HuH-7.5 (cell line): ENCODE measurements at regions not wholly inside any gene's neighbourhood (a gene's known extent, or its start where the extent isn't known, plus 50 kb on each side); places are given as distances from the start of the nearest gene placed in this dataset.

Source experiments
- DNase-seq: peaks from one replicate; pipeline ENCODE4 v3.0.0; 2011; ENCODE audit warnings: low spot score

DNA sequence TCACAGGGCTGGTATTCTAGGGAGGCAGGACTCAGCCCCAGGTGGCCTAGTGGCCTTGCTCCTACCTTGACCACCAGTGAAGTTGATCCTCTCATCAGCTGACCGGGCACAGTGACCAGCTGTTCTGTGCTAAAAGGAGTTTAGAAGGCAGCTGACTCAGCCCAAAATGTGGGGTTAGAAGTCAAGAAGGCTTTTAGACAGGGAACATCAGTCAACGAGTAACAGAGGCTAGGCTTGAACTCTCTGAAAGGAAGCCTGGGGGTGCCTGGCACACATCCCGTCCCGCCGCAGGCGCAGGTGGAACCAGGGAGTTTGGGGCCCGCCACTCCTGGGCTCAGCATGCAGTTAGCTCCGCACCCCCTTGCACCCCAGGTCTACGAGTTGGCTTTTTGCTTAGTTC lies 114.9 kb upstream of the SLC45A1 start:
- DNase-seq, result no peak

- DNase-seq, result no peak
These were observed 115.6 kb upstream of the SLC45A1 start for GRCh38 chr1:8202182-8202905.

GRCh38 chr1:8201331-8201861 lies 116.5 kb upstream of the SLC45A1 start:
- no peak for DNase-seq

- DNase-seq, result no peak
These were observed 117.4 kb upstream of the SLC45A1 start for GRCh38 chr1:8200317-8201115.

GRCh38 chr1:8198522-8198921 lies 119.4 kb upstream of the SLC45A1 start:
- no peak for DNase-seq

DNA sequence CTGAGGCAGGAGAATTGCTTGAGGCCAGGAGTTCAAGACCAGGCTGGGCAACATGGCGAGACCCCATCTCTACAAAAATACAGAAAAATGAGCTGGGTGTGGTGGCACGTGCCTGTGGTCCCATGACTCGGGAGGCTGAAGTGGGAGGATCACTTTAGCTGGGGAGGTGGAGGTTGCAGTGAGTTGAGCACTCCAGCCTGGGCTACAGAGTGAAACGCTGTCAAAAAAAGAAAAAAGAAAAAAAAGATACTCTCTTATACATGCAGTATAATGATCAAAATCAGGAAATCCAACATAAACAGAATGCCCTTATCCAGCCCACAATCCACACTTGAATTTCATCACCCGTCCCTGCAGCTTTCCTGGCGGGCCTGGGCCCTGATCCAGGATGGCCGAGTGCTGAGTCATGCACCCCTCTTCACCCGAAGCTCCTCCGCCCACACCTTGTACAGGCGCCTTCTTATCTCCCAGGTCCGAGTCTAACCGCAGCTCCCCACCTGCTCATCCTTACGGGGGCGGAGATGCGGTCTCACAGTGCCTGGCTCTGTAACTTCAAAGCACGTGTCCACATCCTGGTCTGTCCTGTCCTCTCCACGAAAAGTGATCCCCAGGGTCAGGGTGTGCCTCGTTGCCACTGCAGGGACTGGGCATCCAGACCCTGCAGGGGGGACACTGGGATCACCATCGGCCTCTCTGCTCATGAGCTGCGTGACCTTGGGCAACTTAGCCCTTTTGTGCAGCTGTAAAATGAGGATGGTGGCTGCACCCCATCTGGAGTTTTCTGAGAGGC lies 120.2 kb upstream of the SLC45A1 start:
- DNase-seq, result no peak

DNA sequence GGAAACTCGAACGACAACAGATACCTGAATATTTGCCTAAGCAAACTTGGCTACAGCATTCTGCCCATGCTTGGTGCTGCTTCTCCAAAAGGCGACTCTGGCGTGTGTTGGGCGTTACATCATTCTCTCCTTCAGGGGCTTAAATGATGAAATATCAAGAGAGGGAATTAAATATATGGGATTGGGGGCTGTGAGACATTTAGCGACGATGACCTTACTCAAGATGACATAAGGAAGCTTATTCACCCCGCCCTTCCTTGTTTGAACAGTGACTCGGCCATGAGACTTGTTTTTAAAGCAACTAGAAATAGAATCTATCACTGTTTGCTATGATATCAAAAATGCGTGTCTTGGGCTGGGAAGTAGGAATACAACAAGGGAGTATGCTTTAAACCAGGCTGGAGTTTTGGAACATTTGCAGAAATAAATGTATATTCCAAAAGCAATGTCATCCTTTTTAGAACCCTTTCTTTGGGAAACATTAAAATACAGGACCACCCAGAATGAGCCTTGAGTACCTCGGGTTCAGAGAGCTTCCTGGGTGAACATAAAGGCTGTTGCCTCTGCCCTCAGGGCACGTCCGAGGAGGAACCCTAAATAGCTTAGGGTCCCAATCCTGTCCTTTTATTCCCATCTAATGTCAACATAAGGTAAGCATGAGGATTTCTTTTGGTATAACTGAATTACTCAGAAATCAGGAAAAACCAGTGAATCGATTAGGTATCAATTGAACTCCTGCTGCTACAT lies 123.3 kb upstream of the SLC45A1 start:
- no peak for DNase-seq

DNA sequence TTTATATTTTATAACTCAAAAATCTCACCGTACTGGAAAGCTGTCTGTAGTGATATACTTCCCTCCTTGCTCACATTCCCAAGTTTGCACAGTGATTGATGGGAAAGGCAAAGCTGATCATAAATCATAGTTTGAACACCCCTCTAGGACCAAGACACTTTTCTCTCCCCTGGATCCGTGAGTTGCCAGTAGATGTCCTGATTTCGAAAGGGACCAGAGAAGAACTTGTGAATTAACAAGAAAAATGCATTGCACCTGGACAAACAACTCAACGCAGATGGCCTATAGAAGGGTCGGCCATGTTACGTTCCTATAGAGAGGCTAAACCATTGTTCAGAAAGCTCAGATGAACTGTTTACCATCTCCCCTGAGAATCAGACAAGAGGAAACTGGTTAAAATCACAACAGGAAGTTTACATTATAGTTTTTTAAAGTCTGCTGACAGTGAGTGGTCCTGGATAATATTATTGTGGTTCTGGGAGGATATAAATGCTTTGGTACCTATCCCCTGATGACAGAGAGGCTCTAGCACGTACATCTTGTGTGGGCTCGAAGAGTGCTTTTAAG lies 124.0 kb upstream of the SLC45A1 start:
- no peak for DNase-seq

DNA sequence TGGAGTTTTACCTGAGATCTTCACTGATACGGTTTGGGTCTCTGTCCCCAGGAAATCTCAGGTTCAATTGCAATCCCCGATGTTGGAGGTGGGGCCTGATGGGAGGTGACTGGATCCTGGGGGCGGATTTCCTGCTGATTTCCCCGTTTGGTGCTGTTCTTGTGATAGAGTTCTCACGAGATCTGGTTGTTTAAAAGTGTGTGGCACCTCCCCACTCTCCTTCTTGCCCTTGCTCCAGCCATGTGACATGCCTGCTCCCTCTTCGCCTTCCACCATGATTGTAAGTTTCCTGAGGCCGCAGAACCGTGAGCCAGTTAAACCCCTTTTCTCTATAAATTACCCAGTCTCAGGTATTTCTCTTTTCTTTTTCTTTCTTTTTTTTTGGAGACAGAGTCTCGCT lies 126.4 kb upstream of the SLC45A1 start:
- DNase-seq, result no peak

GRCh38 chr1:8189931-8190483 lies 127.9 kb upstream of the SLC45A1 start:
- DNase-seq, result no peak

DNA sequence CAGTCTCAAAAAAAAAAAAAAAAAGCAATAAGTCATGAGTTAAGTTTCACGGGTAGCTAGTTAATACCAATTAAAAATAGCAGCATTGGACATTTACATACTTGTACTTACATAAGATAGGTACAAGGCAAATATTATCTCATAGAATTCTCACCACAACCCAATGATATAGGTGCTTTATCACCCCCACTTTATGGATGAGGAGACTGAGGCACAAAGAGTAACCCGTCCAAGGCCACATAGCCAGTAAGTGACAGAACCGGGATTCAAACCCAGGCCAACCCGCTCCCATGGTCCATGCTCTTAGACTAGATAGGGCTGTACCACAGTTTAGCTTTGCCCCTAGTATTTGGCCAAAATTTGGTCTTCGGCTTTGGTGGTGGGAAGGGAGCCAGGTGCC lies 132.5 kb upstream of the SLC45A1 start:
- DNase-seq, result no peak

GRCh38 chr1:8184301-8184700 lies 133.6 kb upstream of the SLC45A1 start:
- no peak for DNase-seq

DNA sequence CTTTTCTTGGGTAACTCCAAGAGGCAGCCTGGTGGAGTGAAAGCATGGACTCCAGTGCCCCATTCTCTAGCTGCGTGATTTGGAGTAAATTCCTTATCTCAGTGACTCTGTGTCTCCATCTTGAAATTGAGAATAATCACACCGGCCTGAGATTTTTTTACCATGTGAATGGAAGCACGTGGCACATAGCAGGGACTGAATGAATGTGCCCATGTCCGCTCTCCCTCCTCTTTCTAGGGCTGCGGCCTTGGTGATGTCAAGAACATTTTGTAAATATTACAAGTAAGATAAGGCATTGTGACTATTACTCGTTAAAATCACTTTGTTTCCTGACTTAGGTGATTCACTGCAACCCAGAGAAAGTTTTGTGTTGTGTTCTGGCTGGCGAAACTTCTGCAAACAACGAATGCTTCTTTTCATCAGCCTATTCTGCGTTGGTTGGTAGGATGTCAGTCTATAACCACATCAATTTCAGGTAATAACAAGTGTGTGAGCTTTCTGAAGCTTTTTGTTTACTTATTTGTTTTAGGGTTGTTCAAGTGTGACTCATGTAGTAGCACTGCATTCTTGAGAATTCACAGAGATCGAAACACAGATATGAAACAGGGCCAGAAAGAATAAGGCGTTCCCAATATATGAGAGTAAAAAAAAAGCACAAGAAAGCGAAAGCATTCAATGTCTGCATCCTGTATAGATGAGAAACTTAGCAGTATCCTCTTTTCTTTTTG lies 135.7 kb upstream of the SLC45A1 start:
- DNase-seq, result no peak

DNA sequence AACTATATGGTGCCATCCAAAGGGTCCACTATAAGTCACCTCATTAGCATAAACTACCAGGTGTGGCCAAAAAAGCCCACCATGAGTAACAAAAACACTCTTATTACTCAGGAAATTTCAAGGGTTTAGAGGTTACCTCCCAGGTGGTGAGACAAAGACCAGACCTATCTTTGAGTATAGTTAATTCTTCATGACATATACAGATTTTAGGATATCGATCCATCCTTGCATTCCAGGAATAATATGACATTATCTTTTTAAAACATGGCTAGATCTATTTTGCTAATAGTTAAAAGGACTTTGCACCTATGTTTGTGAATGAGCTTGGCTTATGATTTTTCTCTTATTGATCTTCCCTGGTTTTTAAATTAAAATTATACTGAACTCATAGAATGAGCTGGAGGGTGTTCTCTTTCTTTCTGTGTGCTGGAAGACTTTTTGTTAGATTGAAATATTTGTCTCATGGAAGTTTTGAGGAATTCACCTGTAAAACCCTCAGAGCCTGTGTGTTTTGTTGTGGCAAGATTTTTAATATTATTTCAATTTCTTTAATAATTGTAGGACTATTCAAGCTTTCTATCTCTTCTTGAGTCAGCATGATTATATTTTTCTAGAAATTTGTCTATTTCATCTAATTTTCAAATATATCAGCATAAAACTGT lies 138.7 kb upstream of the SLC45A1 start:
- DNase-seq, result no peak

DNA sequence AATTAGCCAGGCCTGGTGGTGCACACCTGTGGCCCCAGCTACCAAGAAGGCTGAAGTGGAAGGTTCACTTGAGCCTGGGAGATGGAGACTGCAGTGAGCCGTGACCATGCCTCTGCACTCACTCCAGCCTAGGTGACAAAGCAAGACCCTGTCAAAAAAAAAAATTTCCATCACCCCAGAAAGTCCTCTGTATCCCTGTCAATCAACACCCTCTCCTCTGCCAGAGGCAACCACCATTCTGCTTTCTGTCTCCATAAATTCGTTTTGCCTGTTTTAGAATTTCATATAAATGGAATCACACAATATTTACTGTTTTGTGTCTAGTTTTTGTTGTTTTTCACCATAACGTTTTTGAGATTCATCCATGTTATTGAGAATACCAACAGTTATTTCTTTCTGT lies 141.6 kb upstream of the SLC45A1 start:
- no peak for DNase-seq

DNA sequence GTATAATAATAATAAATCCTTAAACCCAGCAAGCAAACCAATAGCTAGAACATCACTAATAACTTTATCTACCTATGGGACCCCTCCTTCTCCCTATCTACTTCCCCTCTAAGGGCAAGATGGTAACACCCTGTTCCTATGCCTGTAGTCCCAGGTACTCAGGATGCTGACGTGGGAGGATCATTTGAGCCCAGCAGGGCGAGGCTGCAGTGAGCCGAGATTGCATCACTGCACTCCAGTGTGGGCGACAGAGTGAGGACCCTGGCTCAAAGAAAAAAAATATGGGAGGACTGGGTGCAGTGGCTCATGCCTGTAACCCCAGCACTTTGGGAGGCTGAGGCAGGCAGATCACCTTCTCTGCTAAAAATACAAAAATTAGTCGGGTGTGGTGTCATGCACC lies 143.1 kb upstream of the SLC45A1 start:
- no peak for DNase-seq

DNA sequence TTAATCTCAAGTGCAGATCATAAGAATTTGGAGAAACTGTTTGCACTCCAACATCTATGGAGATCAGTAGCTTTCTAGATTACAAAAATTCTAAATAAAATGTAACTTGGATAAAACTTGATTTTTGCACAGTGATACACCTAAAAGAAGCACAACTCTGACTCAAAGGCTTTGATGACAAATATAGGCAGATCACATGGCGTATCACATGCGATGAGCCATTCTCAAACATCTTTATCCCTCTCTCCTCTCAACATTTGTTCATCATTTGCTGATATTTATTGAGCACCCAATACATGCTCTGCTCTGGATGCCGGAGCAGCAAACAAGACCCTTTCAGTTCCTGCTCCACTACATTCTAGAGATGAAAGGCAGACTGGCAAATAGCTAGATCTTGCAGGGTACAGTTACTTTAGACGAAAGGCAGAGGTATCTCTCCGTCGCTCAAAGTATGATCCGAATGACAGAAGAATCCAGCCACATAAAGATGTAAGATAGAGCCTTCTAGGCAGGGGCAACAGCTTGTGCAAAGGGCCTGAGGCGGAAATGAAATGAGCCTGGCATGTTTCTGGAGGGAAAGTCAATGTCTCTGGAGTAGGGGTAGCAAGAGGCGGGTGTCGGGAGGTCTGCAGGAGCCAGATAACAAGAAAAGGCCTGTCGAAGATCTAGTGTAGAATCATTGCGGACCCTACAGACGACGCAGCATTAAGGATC lies 145.8 kb upstream of the ERRFI1 start:
- DNase-seq, result no peak

DNA sequence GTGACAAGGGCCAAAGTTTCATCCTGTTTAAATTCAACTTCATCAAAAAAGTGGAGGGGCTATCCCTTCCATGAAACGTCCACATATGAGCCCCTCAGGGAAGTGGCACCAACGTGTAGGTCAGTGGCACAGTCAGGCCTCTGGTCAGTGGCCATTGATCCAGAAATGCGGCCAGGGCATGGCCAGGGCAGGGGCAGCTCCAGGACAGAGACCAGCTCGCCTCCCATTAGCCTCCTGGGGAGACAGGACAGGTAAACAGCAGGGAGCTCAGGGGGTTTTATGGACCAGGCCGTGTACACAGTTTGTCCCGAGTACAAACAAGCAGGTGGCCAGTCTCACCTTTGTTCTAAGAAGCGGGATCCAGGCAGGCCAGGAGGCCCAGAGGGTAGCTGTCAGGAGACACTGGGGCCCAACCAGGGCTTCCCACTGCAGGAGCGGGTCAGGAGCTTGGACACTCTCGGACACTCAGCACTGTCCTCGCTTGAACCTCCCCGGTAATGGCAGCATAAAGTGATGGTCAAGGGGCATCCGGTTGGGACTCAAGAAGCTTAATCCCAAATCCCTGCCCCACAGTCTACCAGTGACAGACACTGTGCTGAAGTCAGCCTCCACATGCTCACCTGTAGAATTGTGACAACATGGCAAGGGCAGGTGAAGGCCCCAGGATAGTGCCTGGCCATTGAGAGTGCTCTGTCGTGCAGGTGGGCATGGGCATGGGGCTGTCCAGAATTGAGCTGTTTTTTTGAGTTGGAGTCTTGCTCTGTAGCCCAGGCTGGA lies 144.1 kb upstream of the ERRFI1 start:
- DNase-seq, result no peak
